Stimulated activated CD4-positive, alpha-beta T cell treated with anti-CD3 and anti-CD28 coated beads, TNF-alpha, amount 100 ng/mL, for 48 hours (primary cell): ENCODE measurements at regions not wholly inside any gene's neighbourhood (a gene's known extent, or its start where the extent isn't known, plus 50 kb on each side); places are given as distances from the start of the nearest gene placed in this dataset.
A peak's percentile ranks its signal among the peaks of the same experiment; 100 is the strongest.

Experiments used
- DNase-seq, 3 donors: peaks; one replicate each; pipeline ENCODE4 v3.0.0-alpha.2; 2020; ENCODE audit warnings: low read depth in 3 of 3

GRCh38 chr2:2642906-2643890 lies 312.1 kb upstream of the MYT1L start:
- no peak for DNase-seq

- no peak for DNase-seq
These were observed 310.7 kb upstream of the MYT1L start for GRCh38 chr2:2641541-2642410.

- no peak for DNase-seq
These were observed 309.7 kb upstream of the MYT1L start for GRCh38 chr2:2640818-2641217.

- DNase-seq, result no peak
These were observed 309.3 kb upstream of the MYT1L start for GRCh38 chr2:2640371-2640770.

GRCh38 chr2:2639251-2640139 lies 308.4 kb upstream of the MYT1L start:
- DNase-seq, result no peak

- no peak for DNase-seq
These were observed 307.6 kb upstream of the MYT1L start for GRCh38 chr2:2638547-2639220.

- no peak for DNase-seq
These were observed 305.7 kb upstream of the MYT1L start for GRCh38 chr2:2636813-2637212.

GRCh38 chr2:2635025-2635528 lies 304.0 kb upstream of the MYT1L start:
- DNase-seq, result no peak

- DNase-seq, result no peak
These were observed 301.9 kb upstream of the MYT1L start for GRCh38 chr2:2633017-2633416.

- DNase-seq, result no peak
These were observed 292.9 kb upstream of the MYT1L start for GRCh38 chr2:2623939-2624338.

- no peak for DNase-seq
These were observed 290.8 kb upstream of the MYT1L start for GRCh38 chr2:2621855-2622254.

GRCh38 chr2:2620604-2621003 lies 289.5 kb upstream of the MYT1L start:
- no peak for DNase-seq

- DNase-seq, result no peak
These were observed 288.9 kb upstream of the MYT1L start for GRCh38 chr2:2619995-2620394.

- no peak for DNase-seq
These were observed 283.4 kb upstream of the MYT1L start for GRCh38 chr2:2614452-2614851.

GRCh38 chr2:2613279-2614199 lies 282.5 kb upstream of the MYT1L start:
- peak; percentile 66 to 86 (median 86) for DNase-seq

- no peak for DNase-seq
These were observed 279.7 kb upstream of the MYT1L start for GRCh38 chr2:2610751-2611150.

- DNase-seq, result no peak
These were observed 269.3 kb upstream of the MYT1L start for GRCh38 chr2:2600366-2600765.

GRCh38 chr2:2599441-2599840 lies 268.4 kb upstream of the MYT1L start:
- DNase-seq, result no peak

- no peak for DNase-seq
These were observed 266.6 kb upstream of the MYT1L start for GRCh38 chr2:2597712-2598111.

GRCh38 chr2:2591542-2591940 lies 260.5 kb upstream of the MYT1L start:
- no peak for DNase-seq
